Urothelium cell line (cell line): ENCODE measurements at regions not wholly inside any gene's neighbourhood (a gene's known extent, or its start where the extent isn't known, plus 50 kb on each side); places are given as distances from the start of the nearest gene placed in this dataset.
"Not testable (repeated sequence)": the region's sequence is repeated elsewhere in the genome, so short reads cannot be mapped to it uniquely, and the experiment has no call there.

ENCODE experiments used
- DNase-seq: peaks from one replicate; pipeline ENCODE4 v3.0.0; 2011; ENCODE audit warnings: low spot score, mixed read lengths
- FAIRE-seq: peaks from 2 replicates; lab custom pipeline; 2011; peaks lifted over from hg19 to GRCh38; lab: Jason Lieb, UNC

DNA sequence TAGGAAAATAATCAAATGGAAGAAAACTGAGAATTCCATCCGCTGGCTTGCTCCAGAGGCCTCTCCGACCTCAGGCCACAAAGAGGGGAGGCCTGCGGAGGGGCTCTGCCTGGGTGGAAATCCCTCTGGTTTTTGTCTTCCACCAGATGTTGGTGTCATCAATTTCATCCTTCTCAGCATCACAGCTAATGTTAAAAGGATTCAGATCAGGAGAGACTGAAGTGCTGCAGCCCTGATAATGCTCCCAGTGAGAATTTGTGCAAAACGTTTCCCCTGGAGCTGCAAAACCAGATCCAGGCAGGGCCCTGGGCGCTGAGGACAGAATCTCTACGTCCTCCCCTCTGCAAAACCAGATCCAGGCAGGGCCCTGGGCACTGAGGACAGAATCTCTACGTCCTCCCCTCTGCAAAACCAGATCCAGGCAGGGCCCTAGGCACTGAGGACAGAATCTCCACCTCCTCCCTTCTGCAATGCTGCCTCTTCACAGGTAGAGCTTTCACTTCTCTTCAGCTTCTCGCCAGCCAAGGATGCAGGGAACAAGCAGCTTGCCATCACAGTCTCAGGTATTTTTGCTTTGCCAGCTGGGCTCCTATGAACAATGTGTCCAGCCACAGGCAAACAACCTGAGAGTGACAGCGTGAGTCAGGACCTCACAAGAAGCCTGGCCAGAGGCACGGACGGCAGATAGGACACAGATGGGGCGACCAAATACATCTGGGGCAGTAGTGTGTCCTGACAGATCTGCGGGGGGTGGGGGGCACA lies 81.2 kb downstream of the TMEM18 start:
- FAIRE-seq, result no peak
- no peak for DNase-seq

DNA sequence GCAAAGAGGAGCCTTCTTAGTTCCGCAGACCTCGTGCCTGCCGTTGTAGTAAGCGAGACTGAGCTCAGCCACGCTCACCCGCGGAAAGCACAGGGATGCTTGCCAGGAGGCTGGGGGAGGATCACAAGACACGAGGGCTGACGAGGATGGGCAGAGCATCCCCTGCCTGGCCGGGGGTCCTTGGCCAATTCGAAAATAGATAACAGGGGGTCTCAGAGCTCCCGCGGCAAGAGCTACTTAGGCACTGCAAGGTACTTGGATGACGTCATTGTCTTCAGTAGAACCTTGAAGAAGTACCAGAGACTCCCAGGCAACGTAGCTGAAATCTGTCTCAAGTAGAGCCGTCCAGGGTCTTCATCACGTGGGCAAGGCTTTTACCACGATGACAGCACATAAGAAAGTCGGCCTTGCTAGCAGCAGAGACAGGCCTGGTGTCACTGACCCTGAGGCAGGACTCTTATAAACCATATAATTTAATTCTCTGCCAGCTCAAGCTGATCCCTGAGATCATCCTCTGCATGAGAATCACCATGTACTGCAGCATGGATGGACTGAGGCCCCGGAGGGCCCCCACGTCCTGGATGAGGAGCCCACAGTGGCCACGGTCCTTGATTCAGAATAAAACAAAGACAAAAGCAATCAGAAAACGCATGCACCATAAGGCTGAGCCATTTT lies 81.9 kb downstream of the TMEM18 start:
- FAIRE-seq, result no peak
- DNase-seq, result no peak

DNA sequence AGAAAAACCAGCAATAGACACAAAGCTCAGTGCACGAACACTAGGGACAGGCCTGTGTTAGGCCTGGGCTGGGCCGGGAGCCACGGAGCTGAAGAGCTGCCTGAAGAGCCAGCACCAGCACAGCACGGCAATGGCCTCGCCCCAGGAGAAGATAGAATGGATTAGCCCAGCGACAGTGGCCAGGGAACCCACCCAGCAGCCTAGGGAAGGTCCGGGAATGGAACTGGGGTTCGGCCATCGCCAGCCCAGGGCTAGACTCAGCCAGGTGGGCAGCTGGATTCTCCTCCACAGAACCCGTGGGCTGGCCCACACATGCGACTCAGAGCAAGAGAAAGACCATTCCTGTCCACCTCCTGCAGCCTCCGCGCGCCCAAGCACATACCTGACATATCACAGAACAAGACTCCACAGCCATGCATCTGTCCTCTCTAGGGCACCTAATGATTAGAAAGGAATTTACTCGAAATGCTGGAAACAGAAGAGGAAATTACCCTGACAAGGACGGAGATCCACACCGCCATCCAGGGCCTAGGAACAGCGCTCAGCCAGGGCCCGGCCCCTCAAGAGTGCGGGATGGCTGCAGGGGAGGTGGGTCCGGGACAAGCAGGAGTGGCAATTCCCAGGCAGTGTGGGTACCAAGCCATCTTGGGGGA lies 82.8 kb downstream of the TMEM18 start:
- DNase-seq, result no peak
- no peak for FAIRE-seq

DNA sequence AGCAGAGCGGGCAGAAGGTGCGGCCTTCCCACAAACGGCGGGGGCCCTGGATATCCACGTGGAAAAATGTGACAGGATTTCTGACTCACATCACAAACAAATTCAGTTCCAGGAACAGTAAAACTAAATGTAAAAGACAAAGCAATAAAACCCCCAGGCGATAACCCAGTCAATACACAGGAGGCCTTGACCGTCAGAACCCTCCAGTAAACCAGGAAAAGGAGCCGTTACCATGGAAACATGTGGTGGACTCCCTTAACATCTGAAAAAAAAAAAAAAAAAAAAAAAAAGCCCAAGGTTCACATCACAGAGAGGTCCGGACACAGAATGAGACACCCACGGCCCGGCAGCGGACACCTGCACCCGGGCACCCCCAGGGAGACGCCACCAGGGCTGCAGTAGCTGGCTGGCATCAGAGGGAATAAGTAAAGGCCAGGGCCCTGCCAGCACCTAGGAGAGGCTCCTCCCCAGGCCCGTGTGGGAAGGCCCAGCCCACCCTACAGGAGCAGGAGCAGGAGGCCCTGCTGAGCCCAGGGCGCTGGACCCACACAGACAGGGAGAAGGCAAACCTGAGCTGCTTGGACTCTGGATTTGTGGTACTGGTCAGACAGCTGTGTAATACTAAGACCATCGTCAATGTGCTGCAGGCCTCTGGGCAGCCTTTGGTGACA lies 83.7 kb downstream of the TMEM18 start:
- DNase-seq, result no peak
- FAIRE-seq, result no peak

DNA sequence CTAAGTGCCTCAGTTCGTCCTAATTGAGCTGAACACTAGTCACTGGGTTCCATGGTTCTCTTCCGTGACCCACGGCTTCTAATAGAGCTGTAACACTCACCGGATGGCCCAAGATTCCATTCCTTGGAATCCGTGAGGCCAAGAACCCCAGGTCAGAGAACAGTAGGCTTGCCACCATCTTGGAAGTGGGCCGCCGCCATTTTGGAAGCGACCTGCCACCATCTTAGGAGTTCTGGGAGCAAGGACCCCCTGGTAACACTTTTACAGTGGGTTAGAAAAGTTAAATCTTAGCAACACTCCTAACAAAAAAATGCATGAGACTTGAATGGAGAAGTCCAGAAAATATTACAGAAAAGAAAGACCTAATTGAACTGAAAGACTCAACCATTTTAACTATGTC lies 84.5 kb downstream of the TMEM18 start:
- DNase-seq (no peak), FAIRE-seq (no peak)

DNA sequence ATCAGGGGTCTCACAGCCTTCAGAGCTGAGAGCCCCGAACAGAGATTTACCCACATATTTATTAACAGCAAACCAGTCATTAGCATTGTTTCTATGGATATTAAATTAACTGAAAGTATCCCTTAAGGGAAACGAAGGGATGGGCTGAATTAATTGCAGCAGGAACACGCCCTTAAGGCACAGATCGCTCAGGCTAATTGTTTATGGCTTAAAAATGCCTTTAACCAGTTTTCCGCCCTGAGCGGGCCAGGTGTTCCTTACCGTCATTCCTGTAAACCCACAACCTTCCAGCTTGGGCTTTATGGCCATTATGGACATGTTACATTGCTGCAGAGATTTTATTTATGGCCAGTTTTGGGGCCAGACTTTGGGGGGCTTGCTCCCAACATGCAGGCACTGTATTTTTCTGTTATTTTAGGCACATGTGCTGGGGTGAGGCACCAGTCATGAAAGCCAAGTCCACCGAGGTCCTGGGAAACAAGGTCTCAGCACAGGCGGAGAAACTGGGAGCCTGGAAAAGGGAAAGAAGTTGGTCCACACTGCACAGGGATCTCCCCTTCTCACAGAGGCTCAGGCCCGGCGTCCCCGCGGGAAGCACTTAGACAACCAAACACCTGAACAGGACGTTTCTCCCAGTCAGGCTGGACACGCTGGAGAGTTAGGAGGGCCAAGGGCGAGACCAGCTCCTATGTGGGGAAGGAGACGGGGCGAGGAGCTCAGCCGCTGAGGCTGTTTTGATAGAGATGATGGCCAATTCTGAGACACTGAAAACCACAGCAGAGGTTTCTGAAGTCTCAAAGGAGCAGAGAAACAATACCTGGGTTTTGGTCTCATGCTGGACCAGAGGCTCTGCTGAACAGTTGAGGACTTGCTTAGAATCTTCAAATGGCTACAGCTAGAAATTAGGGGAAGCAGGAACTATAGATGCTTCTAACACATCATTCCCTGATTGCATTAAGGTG lies 86.7 kb downstream of the TMEM18 start:
- FAIRE-seq (no peak), DNase-seq (no peak)

DNA sequence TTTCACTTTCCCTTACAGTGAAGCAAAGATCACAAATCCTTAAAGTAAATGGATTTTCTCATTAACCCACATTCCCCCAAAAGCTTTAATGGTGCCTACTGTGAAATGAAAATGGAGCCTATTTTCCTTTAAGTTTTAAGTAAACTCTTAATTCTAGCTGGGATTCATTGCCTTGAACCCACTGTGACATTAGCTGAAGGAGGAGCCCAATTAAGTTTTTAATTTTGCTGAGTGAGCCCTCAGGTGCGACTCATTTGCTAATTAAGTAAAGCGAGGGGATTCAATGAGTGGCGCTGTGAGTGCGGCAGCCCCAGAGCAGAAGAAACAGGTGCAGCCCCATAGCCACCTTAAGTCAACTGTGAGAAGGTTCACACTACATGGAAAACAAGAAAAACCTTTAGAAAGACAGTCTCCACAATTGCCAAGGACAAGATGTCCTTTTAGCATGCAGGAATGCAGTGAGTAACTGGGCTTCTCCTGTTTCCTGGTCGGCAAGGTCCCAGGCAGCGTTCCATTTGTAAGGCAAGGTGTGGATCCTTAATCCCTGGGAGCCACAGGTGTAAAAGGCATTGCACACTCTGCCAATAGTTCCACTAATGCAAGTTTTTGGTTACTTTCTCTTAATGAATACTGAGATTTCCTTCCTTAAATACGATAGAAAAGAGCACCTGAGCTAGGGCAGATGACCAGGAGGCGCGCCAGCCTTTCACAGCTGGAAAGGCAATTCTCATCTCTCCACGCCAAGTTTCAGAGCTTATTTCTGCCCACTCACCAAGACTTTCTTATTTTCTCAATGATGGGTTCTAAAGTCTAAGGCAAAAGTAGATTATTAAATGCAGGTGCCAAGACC lies 87.7 kb downstream of the TMEM18 start:
- FAIRE-seq (no peak), DNase-seq (no peak)

DNA sequence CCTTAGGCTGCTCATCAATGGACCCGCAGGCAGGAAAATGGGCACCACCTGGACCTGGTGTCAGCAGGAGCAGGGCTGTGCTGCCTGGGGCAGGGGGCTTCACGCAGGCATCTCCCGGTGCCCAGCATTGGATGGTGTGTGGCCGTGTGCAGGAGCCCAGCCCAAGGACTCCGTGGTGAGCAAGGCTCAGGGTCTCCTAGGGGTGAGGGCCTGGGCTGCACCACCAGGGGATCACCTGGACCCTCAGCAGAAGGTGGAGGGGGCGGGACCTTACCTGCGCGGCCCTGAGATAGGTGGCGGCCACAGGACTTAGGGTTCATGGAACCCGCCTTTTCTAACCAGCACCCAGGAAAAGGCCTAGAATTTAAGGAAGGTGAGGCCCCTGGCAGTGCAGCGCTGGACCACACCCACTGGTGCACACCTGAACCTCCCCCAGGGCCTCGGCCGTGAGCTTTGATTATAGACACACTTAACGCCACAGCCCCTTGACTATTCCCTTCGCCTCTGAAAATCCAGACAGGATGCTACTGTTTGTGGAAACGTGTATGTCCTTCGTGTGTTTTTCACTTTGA lies 89.0 kb downstream of the TMEM18 start:
- FAIRE-seq, result no peak

DNA sequence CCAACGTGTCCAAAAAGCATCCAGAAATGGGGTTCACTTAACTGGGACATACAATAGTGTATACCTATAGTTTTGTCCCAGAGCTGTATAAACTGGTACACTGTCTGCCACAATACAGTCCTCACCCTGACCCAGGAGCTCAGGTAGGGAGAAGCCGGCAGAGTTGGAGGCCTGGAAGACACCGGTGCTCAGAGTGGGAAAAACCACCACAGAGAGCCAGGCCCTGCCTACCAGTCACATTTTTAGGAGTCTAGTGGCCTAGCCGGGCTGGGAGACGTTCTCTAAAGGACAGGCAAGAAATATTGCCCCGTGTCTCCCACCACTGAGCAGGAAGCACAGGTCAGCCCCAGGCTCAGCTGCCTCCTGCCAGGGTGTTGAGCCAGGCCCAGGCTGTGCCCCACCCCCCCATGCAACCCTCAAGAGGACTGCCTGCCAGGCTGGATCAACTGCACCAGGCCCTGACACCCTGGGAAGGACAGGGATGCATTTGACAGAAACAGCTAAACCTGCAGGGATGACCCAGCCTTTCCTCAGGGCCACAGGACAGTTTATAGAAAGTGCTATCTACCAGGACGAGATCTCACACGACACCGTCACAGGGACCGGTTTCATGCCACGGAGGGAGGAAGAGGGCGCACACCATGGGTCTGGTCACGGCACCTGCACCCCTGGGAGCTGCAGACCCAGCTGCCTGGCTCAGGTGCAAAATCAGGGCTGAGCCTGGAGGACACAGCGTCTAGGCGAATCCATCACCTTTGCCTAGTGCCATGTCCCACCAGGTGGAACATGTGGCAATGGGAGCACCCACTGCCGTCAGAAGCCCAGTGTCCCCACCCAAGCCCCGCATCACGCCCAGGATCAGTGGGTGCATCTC lies 89.9 kb downstream of the TMEM18 start:
- FAIRE-seq (no peak), DNase-seq (no peak)

More for the DNA sequence above, 89.0 kb downstream of the TMEM18 start:
- no peak for DNase-seq

DNA sequence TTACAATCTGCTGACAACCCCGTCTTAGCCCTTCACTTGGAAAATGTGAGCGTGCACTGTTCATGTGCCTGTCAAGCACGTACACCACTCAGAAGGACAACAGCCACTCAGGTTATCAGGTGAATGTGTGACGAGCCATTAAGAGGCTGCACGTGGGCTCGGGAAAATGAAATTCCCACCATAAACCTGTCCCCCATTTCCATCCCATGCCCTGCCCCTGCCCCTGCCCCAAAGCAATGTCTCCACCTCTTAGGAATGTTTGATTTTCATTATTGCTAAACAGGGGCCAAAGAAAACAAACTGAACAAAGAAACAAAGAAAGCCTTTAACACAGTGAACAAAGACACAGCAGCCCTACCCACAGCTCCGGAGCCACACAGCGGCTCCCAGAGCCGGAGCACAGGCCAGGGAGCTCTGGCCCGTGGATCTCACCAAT lies 90.5 kb downstream of the TMEM18 start:
- DNase-seq (no peak), FAIRE-seq (no peak)

DNA sequence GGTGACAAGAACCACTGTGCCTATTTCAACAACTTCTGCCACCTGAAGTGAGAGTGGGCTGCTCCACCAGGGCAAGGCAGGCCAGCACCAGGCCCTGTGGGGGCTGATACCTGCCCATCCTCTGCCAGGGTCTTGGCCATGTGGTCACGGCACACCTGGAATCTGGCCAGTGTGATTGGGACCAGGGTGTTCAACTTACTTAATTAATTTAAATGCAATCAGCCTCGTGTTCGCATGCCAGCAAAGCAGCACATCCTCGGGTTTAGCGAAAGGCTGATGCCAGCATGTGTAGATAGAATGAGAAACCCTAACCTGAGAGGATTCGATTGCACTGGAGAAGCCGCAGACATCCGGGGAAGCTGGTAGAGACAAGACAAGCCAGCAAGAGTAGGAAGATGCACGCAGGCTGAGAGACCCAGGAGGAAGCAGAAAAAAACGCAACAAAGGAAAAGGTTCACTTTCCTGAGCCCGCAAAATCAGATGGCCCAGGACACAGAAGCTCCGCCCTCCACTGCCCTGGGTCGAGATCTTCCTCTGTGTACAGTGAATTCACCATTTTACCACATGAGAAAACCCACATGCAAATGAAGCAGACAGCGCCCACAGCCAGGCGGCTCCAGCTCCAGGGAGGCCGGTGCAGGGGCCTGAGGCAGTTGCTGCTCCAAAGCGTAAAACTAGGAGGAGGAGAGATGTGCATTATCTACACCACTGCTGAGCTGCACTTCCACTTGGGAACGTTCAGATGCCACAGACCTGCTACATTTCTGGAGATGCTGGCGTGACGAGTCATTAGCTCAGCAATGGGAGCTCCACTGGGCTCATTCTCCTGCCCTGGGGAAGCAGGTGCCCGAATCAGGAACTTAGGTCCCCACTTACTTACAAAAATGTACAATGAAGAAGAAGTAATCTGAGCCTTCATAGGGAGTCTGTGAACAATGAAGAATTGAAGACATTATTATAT lies 92.1 kb downstream of the TMEM18 start:
- FAIRE-seq (no peak), DNase-seq (no peak)

DNA sequence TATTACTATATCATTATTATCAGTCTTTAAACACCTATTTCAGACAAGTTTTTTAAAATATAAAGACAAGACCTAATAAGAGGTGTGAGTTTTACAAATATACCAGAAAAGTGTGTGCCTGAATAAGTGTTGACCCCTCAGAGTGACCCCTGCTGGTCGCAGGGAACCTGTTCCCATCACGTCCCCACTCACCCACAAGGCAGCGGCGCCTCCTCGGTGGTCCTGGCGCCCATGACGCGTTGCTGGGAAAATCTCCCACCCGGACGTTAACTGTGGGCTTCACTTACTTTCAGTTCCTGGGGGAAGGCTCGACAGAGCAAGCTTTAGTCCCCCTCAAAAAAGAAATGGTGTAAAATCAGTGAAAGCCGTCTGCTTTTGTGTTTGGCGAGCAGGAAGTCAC lies 93.5 kb downstream of the TMEM18 start:
- DNase-seq (no peak), FAIRE-seq (no peak)

DNA sequence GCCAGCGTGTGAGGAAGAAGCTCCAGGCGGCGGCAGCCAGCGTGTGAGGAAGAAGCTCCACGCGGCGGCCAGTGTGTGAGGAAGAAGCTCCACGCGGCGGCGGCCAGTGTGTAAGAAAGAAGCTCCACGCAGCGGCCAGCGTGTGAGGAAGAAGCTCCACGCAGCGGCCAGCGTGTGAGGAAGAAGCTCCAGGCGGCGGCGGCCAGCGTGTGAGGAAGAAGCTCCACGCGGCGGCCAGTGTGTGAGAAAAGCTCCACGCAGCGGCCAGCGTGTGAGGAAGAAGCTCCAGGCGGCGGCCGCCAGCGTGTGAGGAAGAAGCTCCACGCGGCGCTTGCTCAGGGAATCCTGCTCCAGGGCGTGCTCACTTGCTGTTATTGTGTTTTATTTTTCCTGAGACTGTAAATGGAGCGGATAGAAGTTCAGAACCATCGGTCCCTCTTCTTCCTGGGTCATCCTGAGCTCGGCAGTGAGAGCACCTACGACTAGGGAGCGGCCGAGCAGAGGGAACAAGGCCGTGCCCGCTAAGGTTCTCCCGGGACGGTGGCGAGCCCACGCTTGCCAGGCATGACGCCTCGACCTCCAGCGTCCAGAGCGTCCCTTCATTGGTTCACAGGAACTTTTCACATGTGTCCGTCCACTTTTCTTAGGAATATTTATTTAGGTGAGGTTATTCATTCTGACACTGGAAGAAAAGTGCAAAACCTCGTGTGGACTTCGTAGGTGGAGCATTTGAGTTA lies 94.2 kb downstream of the TMEM18 start:
- FAIRE-seq, result no peak
- DNase-seq, result no peak

DNA sequence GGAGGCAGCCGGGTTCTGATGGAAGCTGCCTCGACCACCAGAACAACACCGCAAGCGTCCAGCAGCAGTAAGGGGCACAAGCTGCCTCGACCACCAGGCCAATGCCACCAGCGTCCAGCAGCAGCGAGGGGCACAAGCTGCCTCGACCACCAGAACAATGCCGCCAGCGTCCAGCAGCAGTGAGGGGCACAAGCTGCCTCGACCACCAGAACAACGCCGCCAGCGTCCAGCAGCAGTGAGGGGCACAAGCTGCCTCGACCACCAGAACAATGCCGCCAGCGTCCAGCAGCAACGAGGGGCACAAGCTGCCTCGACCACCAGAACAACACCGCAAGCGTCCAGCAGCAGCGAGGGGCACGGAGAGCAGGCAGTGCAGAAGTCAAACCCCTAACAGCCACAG lies 94.9 kb downstream of the TMEM18 start:
- not testable (repeated sequence) for FAIRE-seq, DNase-seq

DNA sequence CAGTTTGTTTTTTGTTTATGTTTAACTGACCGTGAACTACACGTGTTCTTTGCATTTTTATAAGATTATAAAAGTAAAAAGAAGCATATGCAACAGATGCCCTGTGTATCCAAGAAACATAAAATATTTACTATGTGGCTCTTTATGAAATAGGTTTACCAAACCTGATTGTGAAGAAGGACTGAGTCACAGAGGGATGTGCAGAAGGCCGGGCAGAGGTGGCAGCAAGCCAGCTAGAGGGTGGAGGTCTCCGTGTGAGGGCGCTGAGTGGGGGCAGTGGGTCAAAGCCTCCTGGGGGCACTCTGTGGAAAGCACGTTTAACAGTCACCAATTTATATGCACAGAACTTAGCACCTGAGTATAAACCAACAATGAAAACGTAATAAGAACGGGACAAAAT lies 97.2 kb downstream of the TMEM18 start:
- DNase-seq (no peak), FAIRE-seq (no peak)

DNA sequence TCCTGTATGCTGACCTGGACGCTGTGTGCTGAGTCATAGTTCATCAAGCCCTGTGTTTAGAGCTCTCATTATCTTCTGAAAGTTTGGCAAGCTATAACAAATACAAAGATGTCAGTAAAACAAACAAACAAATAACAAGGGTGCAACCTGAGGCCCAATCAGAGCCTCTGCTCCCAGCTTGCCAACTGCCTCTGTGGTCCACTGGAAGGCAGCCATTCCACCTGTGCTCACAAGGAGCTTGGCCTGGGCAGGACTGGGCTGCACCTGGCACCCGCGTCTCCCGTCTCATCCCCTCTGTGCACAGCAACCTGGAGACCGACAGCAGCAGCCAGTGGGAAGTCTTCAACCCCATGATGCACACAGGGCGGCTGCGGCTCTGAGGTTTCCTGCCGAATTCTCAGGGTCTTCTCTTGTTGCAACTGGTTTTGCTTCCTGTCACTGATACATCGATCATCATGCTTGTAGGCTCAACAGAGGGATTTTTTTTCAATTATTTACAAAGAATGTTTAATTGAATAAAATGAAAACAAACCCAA lies 97.8 kb downstream of the TMEM18 start:
- DNase-seq (no peak), FAIRE-seq (no peak)
